Right renal cortex interstitium (tissue), 3 donors: ENCODE measurements at regions not wholly inside any gene's neighbourhood (a gene's known extent, or its start where the extent isn't known, plus 50 kb on each side); places are given as distances from the start of the nearest gene placed in this dataset.

Experiments used
- DNase-seq, 3 donors: peaks; one replicate each; pipeline ENCODE4 v3.0.0-alpha.2; 2013; ENCODE audit warnings: low read depth in 3 of 3, low spot score in 2 of 3

- DNase-seq = no peak
Measured at GRCh38 chr3:76933245-76933644, 106.7 kb upstream of the ROBO2 start.

GRCh38 chr3:76938962-76939361 is 100.9 kb upstream of the ROBO2 start:
- DNase-seq = no peak

DNA sequence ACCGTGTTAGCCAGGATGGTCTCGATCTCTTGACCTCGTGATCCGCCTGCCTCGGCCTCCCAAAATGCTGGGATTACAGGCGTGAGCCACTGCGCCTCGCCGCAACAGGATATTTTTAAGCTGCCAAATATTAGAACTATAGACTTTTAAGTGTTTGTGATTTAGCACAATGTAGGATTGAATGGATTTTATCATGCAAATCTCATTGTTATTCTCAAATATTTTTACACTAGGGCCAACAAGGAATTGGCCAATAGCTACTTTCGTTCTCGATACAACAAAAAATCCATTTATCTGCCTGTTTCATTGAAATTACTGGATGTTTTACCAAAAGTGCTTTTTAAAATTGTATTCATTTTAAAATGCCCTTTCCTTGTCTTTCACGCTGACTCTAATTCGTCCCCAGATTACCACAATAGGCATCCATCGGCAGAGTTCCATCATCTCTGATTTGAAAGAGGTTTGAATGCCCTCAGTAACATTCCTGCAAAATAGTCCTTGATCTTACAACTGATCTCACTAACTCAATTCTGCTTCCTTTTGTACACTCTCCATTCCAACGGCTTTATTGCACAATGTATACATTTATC is 99.6 kb upstream of the ROBO2 start:
- DNase-seq = no peak

DNA sequence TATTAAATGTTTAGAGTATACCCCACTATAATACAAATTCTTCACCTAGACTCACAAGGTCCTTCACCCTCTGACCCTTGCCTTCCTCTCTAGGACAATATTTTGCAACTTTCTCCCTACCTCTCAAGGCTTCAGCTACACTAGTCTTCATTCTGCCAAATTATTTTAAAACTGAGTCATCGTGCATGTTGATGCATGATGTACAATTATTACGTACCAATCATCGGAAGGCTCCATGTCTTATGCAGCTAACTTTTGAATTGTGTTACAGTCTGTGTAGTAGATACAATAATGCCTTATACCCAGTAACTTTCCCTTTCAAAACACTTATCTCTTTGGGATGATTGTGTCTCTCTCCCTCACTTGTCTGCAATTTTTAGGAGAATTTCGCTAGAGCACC is 98.5 kb upstream of the ROBO2 start:
- DNase-seq = no peak

- DNase-seq = peak in 1 of 3 donors; percentile 10
Measured at GRCh38 chr3:76942101-76942500, 97.8 kb upstream of the ROBO2 start.

GRCh38 chr3:76943058-76943457 is 96.8 kb upstream of the ROBO2 start:
- no peak for DNase-seq

DNA sequence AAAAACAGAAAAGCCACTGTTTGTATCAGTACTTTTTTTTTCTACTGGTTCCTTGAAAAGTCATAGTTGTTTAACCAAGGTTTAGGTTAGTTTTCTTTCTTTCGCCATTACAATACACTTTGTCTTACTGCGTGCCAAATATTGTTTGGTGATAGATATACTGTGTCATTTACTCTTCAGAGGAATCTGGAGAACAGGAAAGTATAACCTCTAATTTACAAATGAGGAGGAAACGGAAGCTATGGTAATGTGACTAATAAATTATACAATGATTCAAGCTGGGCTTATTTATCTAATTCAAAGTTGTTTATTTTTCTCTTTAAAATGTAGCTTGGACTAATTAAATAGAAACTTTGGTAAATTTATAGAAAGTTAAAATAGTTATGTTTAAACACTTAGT is 96.2 kb upstream of the ROBO2 start:
- no peak for DNase-seq

GRCh38 chr3:76949033-76949432 is 90.9 kb upstream of the ROBO2 start:
- DNase-seq = no peak

DNA sequence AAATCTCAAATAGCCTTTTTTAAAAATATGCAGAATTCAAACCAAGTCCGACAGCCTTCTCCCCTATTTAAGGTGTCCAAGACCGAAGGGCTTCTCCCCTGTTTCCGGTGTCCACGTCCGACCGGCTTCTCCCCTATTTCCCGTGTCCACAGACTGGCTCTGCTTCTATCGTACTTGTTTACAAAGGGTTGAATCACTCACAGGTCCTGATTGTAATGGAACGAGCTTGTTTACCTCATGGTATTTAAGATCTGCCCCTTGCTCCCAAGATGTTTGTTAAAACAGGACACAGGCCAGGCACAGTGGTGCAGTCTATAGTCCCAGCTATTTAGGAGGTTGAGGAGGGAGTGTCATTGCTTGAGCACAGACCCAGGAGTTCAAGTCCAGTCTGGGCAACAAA is 90.4 kb upstream of the ROBO2 start:
- no peak for DNase-seq

DNA sequence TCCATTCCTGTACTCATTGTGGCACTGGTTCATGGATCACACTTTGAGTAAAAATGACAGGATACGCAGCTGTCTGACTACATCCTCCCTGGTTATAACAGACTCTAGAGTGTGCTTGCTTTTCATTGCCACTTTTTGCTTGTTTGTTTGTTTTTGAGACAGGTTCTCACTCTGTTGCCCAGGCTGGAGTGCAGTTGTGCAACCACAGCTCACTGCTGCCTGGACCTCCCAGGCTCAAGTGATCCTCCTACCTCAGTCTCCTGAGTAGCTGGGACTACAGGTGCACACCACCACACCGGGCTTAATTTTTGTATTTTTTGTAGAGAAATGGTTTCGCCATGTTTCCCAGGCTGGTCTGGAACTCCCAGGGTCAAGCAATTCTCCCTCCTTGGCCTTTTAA is 89.3 kb upstream of the ROBO2 start:
- DNase-seq = no peak

GRCh38 chr3:76954412-76954811 is 85.5 kb upstream of the ROBO2 start:
- DNase-seq = no peak

- DNase-seq = no peak
Measured at GRCh38 chr3:76958274-76958673, 81.6 kb upstream of the ROBO2 start.

DNA sequence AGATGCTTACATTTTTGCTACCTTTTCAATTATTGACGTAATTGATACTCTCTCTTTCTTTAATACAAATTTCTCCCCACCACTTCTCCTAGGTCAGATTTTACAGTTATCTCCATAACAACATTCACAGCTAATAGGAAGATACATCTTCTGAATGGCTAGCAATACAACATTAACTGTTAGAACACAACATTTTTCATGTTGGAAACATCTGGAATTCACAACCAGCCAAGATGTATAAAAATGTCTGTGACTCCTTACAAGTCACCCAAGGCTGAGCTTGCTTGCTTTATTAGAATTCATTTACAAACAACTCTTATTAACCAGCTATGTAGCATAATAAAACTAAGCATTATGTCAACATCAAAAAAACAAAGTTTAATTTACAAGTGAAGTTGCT is 81.0 kb upstream of the ROBO2 start:
- no peak for DNase-seq

DNA sequence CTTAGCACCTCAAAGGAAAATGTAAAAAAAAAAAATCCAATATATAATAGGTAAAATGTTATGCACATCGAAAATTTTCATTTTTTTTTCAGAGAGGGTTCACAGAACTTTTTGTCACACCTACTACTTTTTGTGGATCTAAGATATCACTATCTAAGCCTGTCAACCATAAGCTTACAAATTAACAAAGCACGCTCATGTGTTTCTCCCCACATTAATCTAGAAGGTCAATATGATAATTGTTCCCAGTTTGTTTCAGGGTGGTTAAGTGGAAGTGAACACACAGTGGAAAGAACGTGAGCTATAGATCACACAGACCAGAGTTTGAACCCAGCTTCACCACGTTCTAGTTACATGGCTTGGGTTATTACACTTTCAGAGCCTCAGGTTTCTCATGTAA is 78.6 kb upstream of the ROBO2 start:
- no peak for DNase-seq

- no peak for DNase-seq
Measured at GRCh38 chr3:76965122-76965725, 74.7 kb upstream of the ROBO2 start.

DNA sequence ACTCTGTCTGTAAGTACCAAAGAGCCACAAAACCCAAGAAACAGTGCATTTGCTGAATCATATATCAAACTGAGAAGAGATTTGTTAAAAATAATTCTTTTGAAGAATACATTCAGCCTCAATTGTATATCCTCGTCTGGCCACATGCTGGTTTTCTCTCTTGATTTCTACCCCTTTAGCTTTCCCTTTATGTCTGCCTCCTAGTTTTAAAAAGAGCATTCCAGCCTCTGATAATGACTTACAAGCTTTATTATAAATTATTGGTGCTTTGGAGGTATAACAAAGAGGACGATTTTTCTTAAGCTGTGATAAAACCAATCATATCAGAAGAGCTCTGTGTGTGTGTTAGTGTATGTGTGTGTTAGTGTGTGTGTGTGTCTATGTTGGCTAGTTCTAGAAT is 70.4 kb upstream of the ROBO2 start:
- no peak for DNase-seq

GRCh38 chr3:76969996-76970615 is 69.8 kb upstream of the ROBO2 start:
- no peak for DNase-seq

- no peak for DNase-seq
Measured at GRCh38 chr3:76972624-76973296, 67.1 kb upstream of the ROBO2 start.

DNA sequence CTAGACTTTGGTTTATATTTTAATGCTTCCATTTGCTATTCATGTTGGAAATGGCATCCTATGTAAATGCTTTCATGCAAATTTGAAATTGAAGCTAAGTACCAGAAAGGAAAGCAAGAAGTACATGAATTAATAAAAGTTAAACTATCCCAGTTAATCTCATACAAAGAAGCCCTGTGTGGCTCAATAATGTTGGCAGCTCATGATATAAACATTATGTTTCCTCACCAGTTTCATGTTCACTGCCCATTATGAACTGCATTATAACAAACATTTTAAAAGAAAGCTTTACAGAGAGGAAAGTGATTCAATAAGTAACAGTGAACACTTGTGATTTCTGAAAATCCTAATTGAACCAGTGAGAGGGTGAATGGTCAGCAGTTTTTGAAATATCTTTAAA is 62.9 kb upstream of the ROBO2 start:
- DNase-seq = no peak

GRCh38 chr3:76985645-76986044 is 54.3 kb upstream of the ROBO2 start:
- peak in 1 of 3 donors; percentile 19 for DNase-seq

DNA sequence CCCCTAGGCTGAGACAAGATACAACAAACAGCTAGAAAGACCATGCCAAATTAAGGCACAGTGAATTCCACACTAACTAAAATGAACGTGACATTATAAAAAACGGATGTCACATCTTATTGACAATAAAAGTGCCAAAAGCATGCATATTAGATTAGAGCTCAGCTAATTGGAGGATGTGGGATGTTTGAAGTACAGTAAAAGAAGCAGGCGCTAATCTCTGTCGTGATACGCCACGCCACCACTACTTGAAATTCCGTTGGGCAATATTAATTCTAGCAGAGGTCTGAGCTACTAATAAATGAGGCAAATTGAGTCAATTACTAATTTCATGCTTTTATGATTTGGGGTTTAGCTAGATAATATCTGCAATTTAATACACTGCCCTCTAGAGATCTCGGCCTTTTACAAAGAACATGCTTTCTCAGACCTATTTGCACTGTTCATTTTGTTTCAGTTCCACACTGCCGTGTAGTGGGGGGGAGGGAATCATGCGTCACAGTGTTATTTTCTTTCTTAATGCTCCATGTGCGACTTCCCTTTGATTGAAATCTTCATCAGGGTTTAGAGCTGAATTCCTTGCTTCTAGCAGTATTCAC is 52.9 kb upstream of the ROBO2 start:
- DNase-seq = peak in 2 of 3 donors; percentile 15 to 32
